ENCODE measurements at regions not wholly inside any gene's neighbourhood (a gene's known extent, or its start where the extent isn't known, plus 50 kb on each side); places are given as distances from the start of the nearest gene placed in this dataset.
"Not testable (repeated sequence)": the region's sequence is repeated elsewhere in the genome, so short reads cannot be mapped to it uniquely, and the experiment has no call there.

- DNase-seq = no peak
Measured at GRCh38 chr3:144480416-144480919, 508.8 kb downstream of the DIPK2A start.

- no peak for DNase-seq
Measured at GRCh38 chr3:144482876-144483275, 511.3 kb downstream of the DIPK2A start.

GRCh38 chr3:144487011-144487410, 515.4 kb downstream of the DIPK2A start:
- no peak for DNase-seq

GRCh38 chr3:144488927-144489326, 517.3 kb downstream of the DIPK2A start:
- DNase-seq = no peak

- no peak for DNase-seq
Measured at GRCh38 chr3:144491333-144491732, 519.7 kb downstream of the DIPK2A start.

- DNase-seq = not testable (repeated sequence)
Measured at GRCh38 chr3:144494651-144495050, 523.0 kb downstream of the DIPK2A start.

GRCh38 chr3:144496141-144496835, 524.7 kb downstream of the DIPK2A start:
- DNase-seq = no peak

- no peak for DNase-seq
Measured at GRCh38 chr3:144497452-144497851, 525.8 kb downstream of the DIPK2A start.

- no peak for DNase-seq
Measured at GRCh38 chr3:144499001-144499930, 527.6 kb downstream of the DIPK2A start.

- no peak for DNase-seq
Measured at GRCh38 chr3:144501467-144501866, 529.8 kb downstream of the DIPK2A start.

- DNase-seq = no peak
Measured at GRCh38 chr3:144502402-144502801, 530.8 kb downstream of the DIPK2A start.

- not testable (repeated sequence) for DNase-seq
Measured at GRCh38 chr3:144506375-144506774, 534.8 kb downstream of the DIPK2A start.

GRCh38 chr3:144511346-144511745, 539.7 kb downstream of the DIPK2A start:
- DNase-seq = no peak

GRCh38 chr3:144516026-144516425, 544.4 kb downstream of the DIPK2A start:
- DNase-seq = no peak

- no peak for DNase-seq
Measured at GRCh38 chr3:144516589-144516988, 545.0 kb downstream of the DIPK2A start.

GRCh38 chr3:144521131-144521530, 549.5 kb downstream of the DIPK2A start:
- DNase-seq = no peak

GRCh38 chr3:144522456-144522855, 550.8 kb downstream of the DIPK2A start:
- no peak for DNase-seq

GRCh38 chr3:144523396-144523795, 551.8 kb downstream of the DIPK2A start:
- no peak for DNase-seq

GRCh38 chr3:144524531-144524930, 552.9 kb downstream of the DIPK2A start:
- DNase-seq = no peak

- no peak for DNase-seq
Measured at GRCh38 chr3:144529566-144529965, 557.9 kb downstream of the DIPK2A start.

- no peak for DNase-seq
Measured at GRCh38 chr3:144544871-144545270, 573.2 kb downstream of the DIPK2A start.

- no peak for DNase-seq
Measured at GRCh38 chr3:144546539-144546938, 574.9 kb downstream of the DIPK2A start.

GRCh38 chr3:144548346-144548745, 576.7 kb downstream of the DIPK2A start:
- no peak for DNase-seq

- no peak for DNase-seq
Measured at GRCh38 chr3:144549166-144549565, 577.5 kb downstream of the DIPK2A start.
